ENCODE measurements at regions not wholly inside any gene's neighbourhood (a gene's known extent, or its start where the extent isn't known, plus 50 kb on each side); places are given as distances from the start of the nearest gene placed in this dataset.

DNA sequence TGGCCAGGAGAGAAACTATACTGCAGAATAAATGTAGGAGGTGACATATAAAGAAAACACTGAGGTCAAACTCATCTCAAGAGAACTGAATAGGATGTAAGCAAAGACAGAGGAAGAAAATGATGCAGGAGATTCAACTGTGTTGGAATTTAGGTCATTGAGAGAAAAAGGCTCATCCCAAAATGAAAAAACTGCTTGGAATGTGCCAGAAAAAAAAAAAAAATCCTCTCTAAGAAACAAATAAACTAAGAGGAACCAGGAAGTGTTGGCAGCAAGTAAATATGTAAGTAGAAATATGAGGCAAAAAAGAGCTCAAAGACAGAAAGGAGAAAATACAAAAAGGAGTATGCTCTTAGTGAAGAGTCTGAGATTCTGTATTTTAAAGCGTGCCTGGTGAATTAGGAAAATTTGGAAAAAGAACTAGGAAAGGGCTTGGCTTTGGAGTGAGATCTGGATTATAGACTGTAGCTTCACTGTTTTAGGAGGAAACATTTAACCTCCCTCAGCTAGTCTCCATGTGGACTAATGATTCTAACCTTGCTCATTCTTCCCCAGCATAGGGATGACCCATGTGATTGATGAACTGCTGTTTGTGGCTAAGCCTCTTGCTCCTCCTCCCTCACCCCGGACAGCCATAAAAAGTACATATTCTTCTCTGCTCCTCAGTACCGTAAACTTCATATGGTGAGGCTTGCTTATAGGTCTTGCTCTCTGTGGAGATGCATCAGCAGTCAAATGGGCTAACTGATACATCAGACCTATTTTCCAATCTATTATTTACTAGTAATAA lies 185.6 kb upstream of the POU5F2 start:
- FAIRE-seq, result no peak

GRCh38 chr5:93925321-93925720 lies 183.9 kb upstream of the POU5F2 start:
- FAIRE-seq, result no peak

- no peak for FAIRE-seq
Observed at GRCh38 chr5:93924628-93925027, 183.2 kb upstream of the POU5F2 start.

- no peak for FAIRE-seq
Observed at GRCh38 chr5:93922551-93922950, 181.2 kb upstream of the POU5F2 start.

- FAIRE-seq, result no peak
Observed at GRCh38 chr5:93921001-93921400, 179.6 kb upstream of the POU5F2 start.

DNA sequence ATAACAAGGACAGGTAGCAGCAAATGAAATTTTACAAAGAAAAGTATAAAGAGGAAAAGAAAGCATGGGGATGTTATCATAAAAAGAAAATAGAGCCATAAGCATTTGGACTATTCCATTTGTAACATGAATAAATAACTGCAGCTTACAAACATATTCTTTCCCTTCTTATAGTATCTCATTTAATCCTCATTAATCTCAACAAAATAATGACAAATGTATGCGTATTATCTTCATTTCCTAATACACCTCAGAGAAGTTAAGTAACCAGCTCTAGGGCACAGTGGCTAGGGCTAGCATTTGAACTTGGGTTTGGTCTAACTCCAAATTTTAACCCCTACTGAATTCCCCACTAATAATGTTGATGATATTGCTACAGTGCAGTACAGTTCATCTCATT lies 175.5 kb upstream of the POU5F2 start:
- no peak for FAIRE-seq

DNA sequence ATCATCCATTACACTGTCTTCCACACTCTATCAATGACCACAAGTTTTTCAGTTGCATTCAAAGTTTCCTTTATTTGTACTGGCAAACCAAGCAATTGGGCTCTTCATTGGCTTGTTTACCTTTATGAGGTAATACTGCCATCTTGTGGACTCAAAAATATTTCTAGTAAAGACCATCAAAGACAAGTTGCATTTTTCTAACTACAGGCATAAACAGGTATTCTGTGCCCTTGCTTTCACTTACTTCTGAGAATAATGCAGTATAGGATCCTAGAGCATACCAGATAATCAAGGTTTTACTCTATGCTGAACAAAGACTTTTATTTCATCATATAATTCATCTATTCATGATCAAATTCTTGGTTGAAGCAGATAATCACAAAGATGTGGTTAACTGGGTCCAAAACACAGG lies 173.7 kb upstream of the POU5F2 start:
- FAIRE-seq, result peak; percentile 97

GRCh38 chr5:93911609-93912008 lies 170.2 kb upstream of the POU5F2 start:
- no peak for FAIRE-seq

DNA sequence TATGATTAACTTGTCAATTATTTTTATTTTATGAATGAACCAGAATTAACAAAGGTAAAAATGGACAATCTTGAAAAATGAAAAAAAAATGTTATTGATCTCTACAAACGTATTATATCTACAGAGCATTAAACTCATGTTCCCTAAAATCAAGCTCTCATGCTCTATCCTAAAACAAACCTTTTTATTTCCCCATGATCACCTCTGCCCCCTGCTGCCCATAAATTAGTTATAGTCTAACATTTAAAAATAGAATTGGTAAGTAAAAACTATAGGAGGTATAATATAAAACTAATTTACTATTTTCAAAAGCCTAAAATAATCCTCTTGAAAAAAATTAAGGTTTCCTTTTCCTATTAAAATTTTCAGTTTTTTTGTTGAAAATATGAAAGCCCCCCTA lies 168.0 kb upstream of the POU5F2 start:
- peak; percentile 87 for FAIRE-seq

DNA sequence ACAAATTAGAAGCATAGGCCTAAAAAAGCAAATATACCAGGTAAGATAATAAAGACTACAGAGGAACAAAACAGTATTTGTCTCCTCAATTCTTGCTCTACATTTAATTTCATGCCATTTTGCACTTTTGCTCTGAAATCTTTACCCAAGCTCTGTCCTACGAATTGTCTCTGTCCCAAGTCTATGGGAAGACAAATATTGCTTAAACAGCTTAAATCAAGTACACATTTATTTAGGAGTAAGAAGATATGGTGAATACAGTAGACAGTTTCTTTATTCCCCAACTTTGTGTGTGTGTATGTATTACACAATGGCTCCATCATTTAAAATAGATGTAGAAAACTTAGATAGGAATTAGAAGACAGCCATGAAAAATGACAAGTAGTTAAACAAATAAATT lies 163.5 kb upstream of the POU5F2 start:
- no peak for FAIRE-seq

DNA sequence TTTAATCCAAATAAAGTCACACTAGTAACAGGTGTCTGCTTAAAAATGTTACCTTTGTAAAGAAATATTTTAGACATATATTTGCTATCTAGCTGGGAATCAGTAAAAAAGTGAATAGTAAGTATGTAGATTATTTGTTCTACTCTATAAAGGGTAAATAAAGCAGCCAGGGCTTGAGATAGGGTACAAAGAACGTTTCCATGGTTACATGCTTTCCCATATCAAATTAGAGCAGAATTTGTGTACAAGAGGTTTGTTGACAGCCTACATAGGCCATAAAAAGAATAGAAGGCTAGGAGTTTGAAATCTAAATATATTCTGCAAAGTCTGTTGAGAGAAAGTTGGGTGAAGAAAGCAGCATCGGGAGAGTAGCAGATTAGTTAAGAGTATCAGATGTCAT lies 160.9 kb upstream of the POU5F2 start:
- no peak for FAIRE-seq

GRCh38 chr5:93899026-93899600 lies 157.7 kb upstream of the POU5F2 start:
- no peak for FAIRE-seq

GRCh38 chr5:93894601-93895354 lies 153.4 kb upstream of the POU5F2 start:
- peak; percentile 98 for FAIRE-seq

DNA sequence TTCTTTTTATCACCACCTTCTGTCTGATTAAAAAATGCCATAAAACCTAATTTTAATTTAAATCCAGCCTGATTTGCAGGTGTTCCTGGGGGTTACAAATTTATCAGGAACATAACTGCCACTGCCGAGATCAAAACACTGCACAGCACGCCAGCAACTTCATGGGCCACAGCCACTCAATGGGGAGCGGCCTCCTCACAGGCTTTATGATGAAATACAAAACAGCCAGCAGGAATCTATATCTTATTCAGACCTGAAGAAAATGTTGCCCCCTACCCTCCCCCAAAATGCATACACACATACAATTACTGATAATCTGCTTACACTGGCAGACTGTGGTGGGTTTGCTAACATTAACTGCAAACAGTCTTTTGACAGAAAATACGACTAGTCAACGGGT lies 151.7 kb upstream of the POU5F2 start:
- FAIRE-seq, result no peak

- FAIRE-seq, result no peak
Observed at GRCh38 chr5:93892481-93892880, 151.1 kb upstream of the POU5F2 start.

DNA sequence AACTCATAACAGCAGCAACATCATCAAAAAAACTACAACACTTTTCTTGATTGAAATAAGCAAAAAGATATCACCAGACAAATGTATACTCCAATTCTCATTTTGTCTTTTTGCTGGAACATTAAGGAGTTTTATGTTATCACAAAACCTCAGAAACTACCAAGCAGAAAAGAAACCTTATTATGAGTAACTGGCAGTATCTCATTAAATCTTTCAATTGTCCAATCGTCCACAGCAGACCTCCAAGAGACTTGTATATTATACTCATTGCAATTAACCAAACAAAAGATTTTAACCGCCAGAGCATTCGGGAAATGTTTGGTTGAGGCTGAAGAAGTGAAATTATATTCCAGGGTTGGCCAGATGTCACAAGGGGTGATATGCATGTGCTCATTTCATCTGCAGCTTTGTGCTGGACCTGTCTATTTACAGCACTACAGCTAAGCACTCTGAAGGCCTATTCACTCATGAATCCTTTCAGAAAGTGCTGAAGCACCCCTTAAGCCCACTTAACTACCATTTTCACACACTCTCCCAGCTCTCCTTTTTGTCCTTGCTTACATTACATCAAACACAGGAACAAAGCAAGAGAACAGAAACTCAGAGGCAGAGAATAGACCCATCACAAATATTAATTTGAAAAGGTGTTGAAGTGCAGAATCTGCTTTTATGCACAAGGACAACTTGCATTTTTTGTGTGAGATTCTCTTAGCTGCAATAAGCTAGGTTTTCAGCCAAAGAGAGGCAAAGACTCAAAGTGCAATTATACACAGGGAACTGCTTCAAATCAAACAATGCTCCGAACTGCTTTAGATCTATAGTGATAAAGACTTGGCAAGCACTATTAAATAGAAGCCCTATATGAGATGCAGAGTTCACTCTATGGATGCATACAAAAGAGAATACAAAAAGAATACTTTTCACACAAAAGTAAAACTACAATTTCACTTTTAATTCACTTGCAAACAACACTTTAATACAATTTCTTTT lies 150.4 kb upstream of the POU5F2 start:
- no peak for FAIRE-seq

- FAIRE-seq, result peak; percentile 99
Observed at GRCh38 chr5:93890657-93891056, 149.3 kb upstream of the POU5F2 start.

DNA sequence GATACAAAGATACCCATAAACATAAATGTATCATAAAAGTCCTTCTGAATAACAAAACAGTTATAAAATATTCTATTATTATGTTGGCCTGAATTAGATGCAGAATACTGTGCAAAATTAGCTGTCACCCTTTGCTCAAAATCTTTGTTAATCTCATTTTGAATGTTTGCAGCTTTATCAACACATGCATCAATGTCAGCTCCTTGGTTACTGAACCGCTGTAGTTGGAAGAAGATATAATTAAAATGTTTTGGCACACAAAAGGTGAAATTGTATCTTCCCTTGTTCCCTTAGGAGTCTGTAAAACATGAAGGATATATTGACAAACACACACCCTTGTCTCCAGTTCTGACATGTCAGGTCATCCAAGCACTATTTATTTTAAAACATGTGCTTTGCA lies 146.3 kb upstream of the POU5F2 start:
- FAIRE-seq, result no peak

DNA sequence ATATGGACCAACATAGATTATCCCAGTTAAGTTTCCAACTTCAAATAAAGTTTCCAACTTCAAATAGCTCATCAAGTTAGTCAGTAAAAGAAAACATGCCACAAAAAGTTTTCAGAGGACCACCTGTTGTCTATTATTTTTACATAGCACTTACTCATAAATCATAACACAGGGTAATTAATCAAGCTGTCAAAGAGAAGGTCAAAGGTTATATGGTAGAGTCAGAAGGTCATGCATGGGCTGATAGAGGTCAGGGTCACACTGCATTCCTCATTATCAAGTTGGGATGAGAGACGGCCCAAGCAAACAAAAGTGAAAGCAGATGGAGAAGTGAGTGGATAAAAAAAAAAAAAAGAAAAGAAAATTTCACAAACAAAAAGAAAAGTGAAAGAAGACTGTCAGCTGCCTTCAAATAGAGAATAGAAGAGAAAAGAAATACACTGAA lies 145.5 kb upstream of the POU5F2 start:
- peak; percentile 63 for FAIRE-seq

DNA sequence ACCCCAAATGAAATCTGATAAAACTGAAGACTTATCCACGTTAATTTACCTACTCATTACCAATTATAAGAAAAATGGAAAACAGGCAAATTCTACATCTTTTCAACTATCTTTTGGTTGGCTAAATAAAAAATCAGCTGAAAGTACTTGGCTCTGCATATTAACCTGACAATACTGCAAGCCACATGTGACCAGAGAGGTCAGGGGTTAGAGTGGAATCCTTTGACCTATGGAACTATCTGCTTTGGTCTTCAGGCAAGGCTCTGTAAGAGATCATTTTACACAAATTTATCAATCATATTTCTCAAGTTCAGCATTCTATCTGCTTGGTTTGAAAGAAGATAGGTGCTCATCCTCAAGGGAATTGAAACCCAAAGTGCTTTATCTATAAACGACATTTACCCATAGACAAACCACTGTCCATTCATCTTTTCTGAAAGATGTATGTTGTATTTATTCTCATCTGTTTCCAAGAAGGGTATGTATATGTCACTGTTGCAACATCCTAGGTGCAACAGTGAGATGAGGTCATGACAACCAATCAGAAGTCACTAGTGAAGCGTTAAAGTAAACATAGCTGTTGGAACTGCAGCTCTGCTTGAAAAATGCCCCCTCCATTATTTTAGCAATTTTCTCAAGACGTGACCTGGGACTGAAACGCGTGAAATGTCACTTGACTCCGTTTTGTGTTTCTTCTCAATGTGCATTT lies 144.9 kb upstream of the POU5F2 start:
- FAIRE-seq, result no peak

DNA sequence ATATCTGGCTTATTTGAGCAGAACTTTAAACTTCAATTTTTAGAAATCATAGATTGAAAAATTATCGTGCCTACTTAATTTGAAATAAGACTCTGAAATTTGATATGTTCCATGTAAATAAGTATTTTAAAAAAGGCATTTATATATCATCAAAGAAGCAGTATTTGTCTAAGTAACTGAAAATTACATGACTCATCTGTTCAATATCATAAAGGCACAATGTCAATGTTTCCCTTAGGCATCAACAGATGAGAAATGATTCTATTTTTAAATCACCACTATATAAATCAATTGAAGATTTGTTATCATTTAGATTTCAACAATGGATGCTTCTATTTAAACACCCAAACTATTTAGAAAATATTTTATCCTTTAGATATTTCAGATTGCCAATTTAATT lies 142.9 kb upstream of the POU5F2 start:
- peak; percentile 57 for FAIRE-seq

GRCh38 chr5:93883459-93883858 lies 142.1 kb upstream of the POU5F2 start:
- FAIRE-seq, result no peak

Measured in TTC549 (cell line).